HCT116 (cell line): ENCODE measurements at regions not wholly inside any gene's neighbourhood (a gene's known extent, or its start where the extent isn't known, plus 50 kb on each side); places are given as distances from the start of the nearest gene placed in this dataset.

Experiments used
- ATF3 ChIP-seq: IDR thresholded peaks from 2 replicates; pipeline ENCODE4 v1.6.1; 2012
- CBX3 ChIP-seq: IDR thresholded peaks from 2 replicates; pipeline ENCODE4 v1.6.1; 2012; ENCODE audit warnings: low read depth
- CTCF ChIP-seq, 3 experiments: fragments of 200-600 bp in 1 of 3; sonication (generic) in 1 of 3; IDR thresholded peaks in 2 of 3; conservative IDR thresholded peaks in 1 of 3; 2 replicates each; pipeline ENCODE4 v1.5.1; 2012 to 2017; ENCODE audit warnings: low read depth in 2 of 3, low read length in 2 of 3, antibody characterized with exemption in 1 of 3, borderline replicate concordance in 1 of 3, control low read depth in 1 of 3, mild to moderate bottlenecking in 1 of 3, mixed read lengths in 1 of 3, mixed run types in 1 of 3, moderate library complexity in 1 of 3; ENCODE audit not compliant: insufficient read depth in 1 of 3
- EGR1 ChIP-seq: IDR thresholded peaks from 2 replicates; pipeline ENCODE4 v1.6.1; 2012; ENCODE audit warnings: low read depth
- EZH2 ChIP-seq: fragments of 200-600 bp; sonication (generic); IDR thresholded peaks from 2 replicates; pipeline ENCODE4 v1.6.1; 2017; ENCODE audit warnings: antibody characterized with exemption, mixed run types
- EZH2phosphoT487 ChIP-seq: fragments of 200-600 bp; IDR thresholded peaks from 2 replicates; pipeline ENCODE4 v1.6.1; 2018; ENCODE audit warnings: antibody characterized with exemption, borderline replicate concordance
- POLR2A ChIP-seq: IDR thresholded peaks from 2 replicates; pipeline ENCODE4 v1.7.0; 2011; ENCODE audit warnings: borderline replicate concordance; ENCODE audit not compliant: insufficient read depth, insufficient read length; ENCODE audit errors: extremely low read depth
- POLR2AphosphoS5 ChIP-seq: IDR thresholded peaks from 2 replicates; pipeline ENCODE4 v1.6.1; 2011; ENCODE audit warnings: mild to moderate bottlenecking, low read depth, low read length, moderate library complexity
- RAD21 ChIP-seq: IDR thresholded peaks from 2 replicates; pipeline ENCODE4 v1.6.1; 2012; ENCODE audit warnings: low read depth, mild to moderate bottlenecking
- TCF7L2 ChIP-seq: IDR thresholded peaks from 2 replicates; pipeline ENCODE4 v1.7.0; 2011; ENCODE audit warnings: borderline replicate concordance, inconsistent platforms; ENCODE audit not compliant: insufficient read depth, insufficient read length; ENCODE audit errors: extremely low read depth
- YY1 ChIP-seq: IDR thresholded peaks from 2 replicates; pipeline ENCODE4 v1.6.1; 2011; ENCODE audit warnings: low read length, low read depth, moderate library complexity, mild to moderate bottlenecking; ENCODE audit not compliant: insufficient replicate concordance; ENCODE audit errors: extremely low read depth
- ZNF274 ChIP-seq: fragments of 200-500 bp; sonication (Bioruptor generic); IDR thresholded peaks from 2 replicates; pipeline ENCODE4 v1.6.1; 2014; ENCODE audit warnings: mild to moderate bottlenecking, low read depth, low read length, inconsistent platforms

- TF ChIP-seq CBX3 = no peak
- TF ChIP-seq CTCF (IDR thresholded peaks at IDR 0.05 in 2 of 3, conservative IDR thresholded peaks at IDR 0.05 in 1 of 3; ENCODE audit: borderline replicate concordance in 1 of 3, insufficient read depth in 1 of 3, low read depth in 2 of 3, low read length in 2 of 3) = no peak
- no peak for TF ChIP-seq ATF3
- TF ChIP-seq POLR2A = no peak
- TF ChIP-seq EZH2 = no peak
- TF ChIP-seq TCF7L2 = no peak
- no peak for TF ChIP-seq EGR1
- no peak for TF ChIP-seq ZNF274
- TF ChIP-seq RAD21 = no peak
- no peak for TF ChIP-seq POLR2AphosphoS5
- no peak for TF ChIP-seq EZH2phosphoT487
- TF ChIP-seq YY1 = no peak
Measured at GRCh38 chr11:42972741-42973140, 339.1 kb upstream of the API5 start.
